Fibroblast of lung (primary cell): ENCODE measurements at regions not wholly inside any gene's neighbourhood (a gene's known extent, or its start where the extent isn't known, plus 50 kb on each side); places are given as distances from the start of the nearest gene placed in this dataset.

Experiments
- DNase-seq, 2 donors: peaks; one replicate each; pipeline versions ENCODE4 v3.0.0 to v3.0.0-alpha.2; 2010; ENCODE audit warnings: low read depth in 2 of 2
- H2AFZ ChIP-seq: 2 replicates; pipeline ENCODE4 v1.5.1; 2012; ENCODE audit warnings: low read length, control low read depth, inconsistent platforms
- H3K27ac ChIP-seq: 2 replicates; pipeline ENCODE4 v1.5.1; 2011; ENCODE audit warnings: low read length, control low read depth; ENCODE audit not compliant: insufficient read depth
- H3K27me3 ChIP-seq: 2 replicates; pipeline ENCODE4 v1.5.1; 2011; ENCODE audit warnings: mild to moderate bottlenecking, low read length; ENCODE audit not compliant: control insufficient read depth, insufficient read depth
- H3K36me3 ChIP-seq: 2 replicates; pipeline ENCODE4 v1.5.1; 2011; ENCODE audit warnings: low read length; ENCODE audit not compliant: control insufficient read depth, insufficient read depth
- H3K4me1 ChIP-seq: 2 replicates; pipeline ENCODE4 v1.5.1; 2011; ENCODE audit warnings: low read length; ENCODE audit not compliant: control insufficient read depth, insufficient read depth; ENCODE audit errors: extremely low read depth
- H3K4me2 ChIP-seq: 2 replicates; pipeline ENCODE4 v1.5.1; 2011; ENCODE audit warnings: low read length, control low read depth; ENCODE audit not compliant: insufficient read depth; ENCODE audit errors: extremely low read depth
- H3K4me3 ChIP-seq, 4 experiments: fragments of 200-600 bp in 1 of 4; sonication (generic) in 1 of 4; replicated peaks in 1 of 4; 2 replicates each; pipeline ENCODE4 v1.5.1; 2011 to 2016; ENCODE audit warnings: low read length in 4 of 4, low read depth in 3 of 4, mild to moderate bottlenecking in 3 of 4, control low read depth in 2 of 4, inconsistent platforms in 1 of 4, mixed read lengths in 1 of 4; ENCODE audit not compliant: insufficient read depth in 1 of 4; ENCODE audit errors: control extremely low read depth in 1 of 4
- H3K79me2 ChIP-seq: 2 replicates; pipeline ENCODE4 v1.5.1; 2012; ENCODE audit warnings: mild to moderate bottlenecking, low read length, inconsistent platforms; ENCODE audit not compliant: control insufficient read depth, insufficient read depth
- H3K9ac ChIP-seq: 2 replicates; pipeline ENCODE4 v1.5.1; 2011; ENCODE audit warnings: mild to moderate bottlenecking, low read length, control low read depth; ENCODE audit not compliant: insufficient read depth
- H3K9me3 ChIP-seq: 2 replicates; pipeline ENCODE4 v1.5.1; 2012; ENCODE audit warnings: low read depth, low read length; ENCODE audit not compliant: control insufficient read depth, insufficient read depth
- H4K20me1 ChIP-seq: 2 replicates; pipeline ENCODE4 v1.5.1; 2011; ENCODE audit warnings: low read length; ENCODE audit not compliant: control insufficient read depth, insufficient read depth; ENCODE audit errors: extremely low read depth
- EZH2 ChIP-seq: IDR thresholded peaks from 2 replicates; pipeline ENCODE4 v1.5.1; 2012; ENCODE audit warnings: low read length, control low read depth, mild to moderate bottlenecking; ENCODE audit errors: missing control alignments
- TF ChIP-seq, protein P1 (sequence below), 2 donors: IDR thresholded peaks in 1 of 2; conservative IDR thresholded peaks in 1 of 2; 1 replicate in 1 of 2; 2 replicates in 1 of 2; pipeline ENCODE4 v1.5.1; 2011 to 2012; ENCODE audit warnings: low read length in 2 of 2, control low read depth in 1 of 2, inconsistent platforms in 1 of 2, low read depth in 1 of 2, mild to moderate bottlenecking in 1 of 2

DNA sequence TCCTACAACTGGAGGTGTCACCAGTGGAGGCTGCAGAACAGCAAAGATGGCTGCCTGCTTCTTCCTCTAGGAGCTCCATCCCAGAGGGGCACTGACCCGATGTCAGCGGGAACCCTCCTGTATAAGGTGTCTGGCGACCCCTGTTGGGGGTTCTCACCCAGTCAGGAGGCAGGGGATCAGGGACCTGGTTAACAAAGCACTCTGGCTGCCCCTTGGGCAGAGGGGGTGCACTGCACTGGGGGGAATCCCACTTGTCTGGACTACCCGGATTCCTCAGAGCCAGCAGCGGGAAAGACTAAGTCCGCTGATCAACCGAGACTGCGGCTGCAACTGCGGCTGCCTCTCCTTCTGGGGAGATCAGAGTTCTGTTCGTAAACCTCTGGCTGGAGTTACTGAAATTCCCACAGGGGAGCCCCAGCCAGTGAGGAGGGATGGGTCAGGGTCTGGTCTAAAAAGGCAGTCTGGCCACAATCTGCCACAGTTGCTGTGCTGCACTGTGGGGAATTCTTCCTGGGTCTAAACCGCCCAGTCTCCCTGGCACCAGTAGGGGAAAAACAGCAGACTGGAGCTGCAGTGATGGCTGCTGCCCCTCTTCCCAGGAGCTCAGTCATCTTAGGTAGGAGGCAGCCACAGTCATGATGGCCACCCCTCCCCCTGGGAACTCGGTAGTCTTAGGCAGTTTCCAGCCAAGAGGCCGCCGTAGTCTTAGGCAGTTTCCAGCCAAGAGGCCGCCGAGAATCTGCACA, 213.4 kb downstream of the CYB561 start:
- no peaks in the 10 kb centered on the region for H3K36me3 ChIP-seq
- H3K4me3 ChIP-seq: no peak overlapping the region
- DNase-seq: no peak
- H3K4me1 ChIP-seq: no peaks in the 10 kb centered on the region
- H4K20me1 ChIP-seq: no peaks in the 10 kb centered on the region
- no peaks in the 10 kb centered on the region for H3K27me3 ChIP-seq
- H3K27ac ChIP-seq: no peak overlapping the region
- H3K79me2 ChIP-seq: no peaks in the 10 kb centered on the region
- no peak overlapping the region for H3K4me2 ChIP-seq
- no peaks in the 10 kb centered on the region for H3K9me3 ChIP-seq
- H3K9ac ChIP-seq: no peak overlapping the region
- TF ChIP-seq, protein P1, sequence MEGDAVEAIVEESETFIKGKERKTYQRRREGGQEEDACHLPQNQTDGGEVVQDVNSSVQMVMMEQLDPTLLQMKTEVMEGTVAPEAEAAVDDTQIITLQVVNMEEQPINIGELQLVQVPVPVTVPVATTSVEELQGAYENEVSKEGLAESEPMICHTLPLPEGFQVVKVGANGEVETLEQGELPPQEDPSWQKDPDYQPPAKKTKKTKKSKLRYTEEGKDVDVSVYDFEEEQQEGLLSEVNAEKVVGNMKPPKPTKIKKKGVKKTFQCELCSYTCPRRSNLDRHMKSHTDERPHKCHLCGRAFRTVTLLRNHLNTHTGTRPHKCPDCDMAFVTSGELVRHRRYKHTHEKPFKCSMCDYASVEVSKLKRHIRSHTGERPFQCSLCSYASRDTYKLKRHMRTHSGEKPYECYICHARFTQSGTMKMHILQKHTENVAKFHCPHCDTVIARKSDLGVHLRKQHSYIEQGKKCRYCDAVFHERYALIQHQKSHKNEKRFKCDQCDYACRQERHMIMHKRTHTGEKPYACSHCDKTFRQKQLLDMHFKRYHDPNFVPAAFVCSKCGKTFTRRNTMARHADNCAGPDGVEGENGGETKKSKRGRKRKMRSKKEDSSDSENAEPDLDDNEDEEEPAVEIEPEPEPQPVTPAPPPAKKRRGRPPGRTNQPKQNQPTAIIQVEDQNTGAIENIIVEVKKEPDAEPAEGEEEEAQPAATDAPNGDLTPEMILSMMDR (conservative IDR thresholded peaks at IDR 0.05 in 1 of 2, IDR thresholded peaks at IDR 0.05 in 1 of 2; ENCODE audit: low read depth in 1 of 2, low read length in 2 of 2): no peak
- TF ChIP-seq EZH2: no peak
- no peak overlapping the region for H2AFZ ChIP-seq

DNA sequence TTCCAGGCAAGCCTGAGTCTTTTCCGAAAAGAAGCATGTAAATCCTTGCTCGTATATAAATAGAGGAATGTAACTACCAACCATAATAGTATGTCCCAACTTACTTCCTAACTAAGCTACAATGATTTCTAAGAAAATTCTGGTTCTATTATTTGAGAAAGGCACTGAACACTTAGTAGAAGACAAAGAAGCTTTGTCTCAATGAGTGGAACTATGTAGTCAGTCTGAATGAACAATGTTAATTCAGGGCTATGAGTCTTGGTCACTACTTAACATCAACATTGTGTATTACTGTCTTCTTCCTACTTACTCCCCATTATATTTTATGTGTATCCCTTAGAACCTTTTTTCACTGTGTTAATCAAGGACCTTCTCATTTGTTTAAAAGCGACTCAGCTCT, 206.0 kb downstream of the CYB561 start:
- no peak overlapping the region for H3K4me2 ChIP-seq
- no peaks in the 10 kb centered on the region for H4K20me1 ChIP-seq
- TF ChIP-seq, protein P1 (conservative IDR thresholded peaks at IDR 0.05 in 1 of 2, IDR thresholded peaks at IDR 0.05 in 1 of 2; ENCODE audit: low read depth in 1 of 2, low read length in 2 of 2): no peak
- TF ChIP-seq EZH2: no peak
- H2AFZ ChIP-seq: no peak overlapping the region
- H3K27ac ChIP-seq: no peak overlapping the region
- no peaks in the 10 kb centered on the region for H3K79me2 ChIP-seq
- H3K4me3 ChIP-seq: no peak overlapping the region
- H3K27me3 ChIP-seq: no peaks in the 10 kb centered on the region
- DNase-seq: no peak
- no peaks in the 10 kb centered on the region for H3K4me1 ChIP-seq
- no peak overlapping the region for H3K9ac ChIP-seq
- H3K36me3 ChIP-seq: no peaks in the 10 kb centered on the region
- no peaks in the 10 kb centered on the region for H3K9me3 ChIP-seq

DNA sequence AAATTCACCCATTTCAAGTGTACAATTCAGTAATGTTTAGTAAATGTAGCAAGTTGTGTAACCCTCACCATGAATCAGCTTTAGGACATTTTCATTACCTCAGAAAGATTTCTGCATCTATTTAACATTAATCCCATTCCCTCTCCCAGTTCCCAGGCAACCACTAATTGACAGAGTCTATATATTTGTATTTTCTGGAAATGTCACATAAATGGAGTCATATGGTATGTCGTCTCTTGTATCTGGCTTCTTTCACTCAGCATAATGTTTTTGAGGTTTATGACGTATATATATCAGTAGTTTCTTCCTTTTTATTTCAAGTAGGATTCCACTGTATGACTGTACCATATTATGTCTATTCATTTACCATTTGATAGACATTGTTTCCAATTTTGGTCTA, 199.8 kb downstream of the CYB561 start:
- no peak overlapping the region for H2AFZ ChIP-seq
- no peak overlapping the region for H3K27ac ChIP-seq
- no peak overlapping the region for H3K9ac ChIP-seq
- no peaks in the 10 kb centered on the region for H3K79me2 ChIP-seq
- H4K20me1 ChIP-seq: no peaks in the 10 kb centered on the region
- no peaks in the 10 kb centered on the region for H3K4me1 ChIP-seq
- TF ChIP-seq, protein P1 (conservative IDR thresholded peaks at IDR 0.05 in 1 of 2, IDR thresholded peaks at IDR 0.05 in 1 of 2; ENCODE audit: low read depth in 1 of 2, low read length in 2 of 2): no peak
- TF ChIP-seq EZH2: no peak
- peak; percentile 28 to 56 for DNase-seq
- no peaks in the 10 kb centered on the region for H3K36me3 ChIP-seq
- no peak overlapping the region for H3K4me3 ChIP-seq
- no peak overlapping the region for H3K4me2 ChIP-seq
- H3K27me3 ChIP-seq: no peaks in the 10 kb centered on the region
- H3K9me3 ChIP-seq: no peaks in the 10 kb centered on the region
